ENCODE measurements at regions not wholly inside any gene's neighbourhood (a gene's known extent, or its start where the extent isn't known, plus 50 kb on each side); places are given as distances from the start of the nearest gene placed in this dataset.

- TF ChIP-seq CTCF (conservative IDR thresholded peaks at IDR 0.05), result no peak
- no peak for TF ChIP-seq ZFX (IDR thresholded peaks at IDR 0.05)
Measured at GRCh38 chr2:226639550-226639949, 160.1 kb downstream of the IRS1 start.
